Stimulated activated CD4-positive, alpha-beta T cell treated with anti-CD3 and anti-CD28 coated beads, Interleukin-4, amount 100 ng/mL, for 1 hour (primary cell): ENCODE measurements at regions not wholly inside any gene's neighbourhood (a gene's known extent, or its start where the extent isn't known, plus 50 kb on each side); places are given as distances from the start of the nearest gene placed in this dataset.

Experiments used
- DNase-seq: peaks from one replicate; pipeline ENCODE4 v3.0.0-alpha.2; 2020

DNA sequence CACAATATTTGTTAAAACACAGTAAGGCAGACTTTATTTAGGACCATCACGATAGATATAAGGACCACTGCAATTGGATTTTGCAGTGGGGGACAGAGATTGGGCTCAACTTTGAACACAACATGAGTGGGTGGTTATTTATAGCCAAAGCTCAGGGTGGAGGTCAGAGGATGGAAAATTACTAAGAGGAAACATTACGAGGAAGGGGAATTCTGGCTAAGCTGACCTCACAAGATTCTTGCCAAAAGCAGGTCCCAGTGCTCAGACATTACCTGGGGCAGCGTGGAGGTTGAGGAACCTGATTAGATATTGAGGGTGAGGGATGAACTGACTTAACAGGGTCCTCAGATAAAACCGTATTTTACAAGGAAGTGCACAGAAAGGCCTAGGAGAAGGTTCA lies 88.9 kb upstream of the NBEA start:
- no peak for DNase-seq

DNA sequence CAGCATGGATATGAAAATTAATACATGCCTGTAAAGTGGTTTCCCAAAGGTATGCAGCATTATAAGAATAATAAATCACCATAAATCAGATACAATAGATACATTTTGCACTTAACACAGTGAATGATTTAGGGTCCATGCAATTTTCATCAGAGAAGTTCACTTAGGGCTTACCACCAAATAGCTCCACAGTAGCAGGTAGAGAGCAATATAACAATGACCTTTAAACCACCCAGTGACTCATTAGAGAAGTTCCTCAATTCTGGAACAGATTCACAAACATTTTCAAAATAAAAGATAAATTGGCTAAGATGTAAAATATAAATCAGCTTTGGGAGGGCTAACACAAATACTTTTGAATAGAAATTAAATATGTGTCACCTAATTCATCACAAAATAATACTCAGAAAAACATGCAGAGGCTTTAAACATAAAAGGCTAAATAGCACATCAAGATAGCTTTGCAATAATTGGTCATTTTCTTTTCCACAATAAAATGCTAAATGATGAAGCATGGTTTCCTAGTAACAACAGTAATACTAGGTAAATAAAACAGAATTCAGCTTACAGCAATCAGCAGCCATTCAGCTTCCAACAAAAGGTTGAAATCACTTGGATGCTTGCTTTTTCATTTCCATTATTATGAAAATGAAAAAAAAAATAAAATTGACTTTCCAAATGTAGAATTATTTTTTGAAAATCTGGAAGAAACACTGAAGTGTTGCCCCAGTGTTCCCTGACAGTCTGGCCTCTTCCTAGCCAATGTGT lies 84.3 kb upstream of the NBEA start:
- no peak for DNase-seq

DNA sequence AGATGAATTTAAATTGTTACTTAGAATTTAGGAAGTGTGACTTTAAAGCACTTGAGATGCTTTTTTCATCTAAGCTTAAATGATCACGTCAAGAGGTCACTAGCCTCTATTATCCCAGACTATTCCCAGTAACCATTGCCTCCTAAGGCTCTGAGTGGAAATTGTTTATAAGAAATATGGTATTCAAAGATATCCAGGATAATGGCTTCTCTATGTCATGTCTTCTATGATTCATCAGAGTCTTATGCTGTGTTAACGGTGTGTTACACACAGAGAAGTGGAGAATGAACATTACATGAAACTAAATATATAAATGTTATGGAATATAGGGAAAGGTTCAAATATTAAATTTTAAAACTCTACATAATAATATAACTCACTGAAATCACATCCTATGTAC lies 79.8 kb upstream of the NBEA start:
- no peak for DNase-seq

DNA sequence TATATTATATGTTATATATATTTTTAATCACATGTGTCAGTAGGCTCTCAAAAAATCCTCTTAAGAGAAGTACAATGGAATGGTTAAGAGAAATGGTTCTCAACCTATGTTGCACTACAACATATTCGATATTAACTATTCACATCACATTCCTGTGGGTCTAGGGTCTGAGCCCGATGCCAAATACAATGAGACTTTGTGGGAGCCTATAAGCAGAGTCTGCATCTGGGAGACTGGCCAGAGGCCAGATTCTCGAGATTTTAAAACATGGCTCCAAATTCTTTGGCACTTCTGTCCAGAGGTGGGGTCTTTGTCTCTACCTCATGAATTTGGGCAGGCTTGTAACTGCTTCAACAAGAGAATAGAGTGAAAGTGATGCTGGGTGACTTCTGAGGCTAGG lies 79.4 kb upstream of the NBEA start:
- DNase-seq = no peak

DNA sequence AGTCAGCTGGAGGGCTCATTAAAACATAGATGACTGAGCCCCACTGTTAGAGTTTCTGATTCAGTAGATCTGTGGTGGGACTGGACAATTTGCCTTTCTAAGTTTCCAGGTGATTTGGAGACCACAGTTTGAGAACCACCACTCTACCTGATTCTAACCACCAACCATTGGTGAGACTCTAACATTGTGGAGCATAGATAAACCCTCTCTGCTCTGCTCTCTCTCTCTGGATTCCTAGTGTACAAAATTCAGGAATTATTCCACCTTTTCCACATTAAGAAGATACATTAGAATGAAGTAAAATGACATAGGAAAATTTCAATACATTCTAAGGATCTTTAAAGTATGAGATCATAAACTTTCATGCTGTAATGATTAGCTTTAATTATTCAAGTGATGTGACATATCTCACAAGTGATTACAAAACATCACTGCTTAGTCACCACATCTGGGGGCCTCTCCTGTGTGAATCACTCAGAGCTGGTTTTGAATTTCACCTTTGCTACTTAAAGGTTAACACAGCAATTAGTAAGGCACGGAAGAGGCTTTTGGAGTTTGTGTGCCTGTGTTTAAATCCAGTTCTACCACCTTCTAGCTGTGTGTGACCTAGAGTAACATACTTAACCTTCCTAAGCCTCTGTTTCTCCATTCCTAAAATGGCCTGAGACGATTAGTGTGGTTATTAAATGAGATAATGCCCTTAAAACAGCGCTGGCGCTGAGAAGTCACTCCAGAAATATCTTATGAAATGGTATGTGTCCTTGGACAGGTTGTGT lies 78.5 kb upstream of the NBEA start:
- no peak for DNase-seq

DNA sequence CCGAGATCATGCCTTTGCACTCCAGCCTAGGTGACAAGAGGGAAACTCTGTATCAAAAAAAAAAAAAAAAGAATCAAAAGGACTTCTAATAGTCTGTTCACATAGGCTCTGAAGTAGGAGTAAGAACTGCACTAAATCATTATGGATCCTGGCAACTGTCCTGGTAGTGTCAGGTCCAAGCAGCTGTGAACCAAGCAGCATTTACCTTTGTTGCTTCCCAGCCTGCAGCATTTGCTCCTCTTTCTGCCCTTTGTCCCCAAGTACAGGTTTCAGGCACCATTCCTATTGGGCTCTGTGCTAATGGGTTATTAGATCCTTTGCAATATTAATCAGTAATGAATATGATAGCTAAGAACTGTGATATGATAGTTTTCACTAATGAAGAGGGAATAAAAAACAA lies 77.4 kb upstream of the NBEA start:
- DNase-seq = no peak

DNA sequence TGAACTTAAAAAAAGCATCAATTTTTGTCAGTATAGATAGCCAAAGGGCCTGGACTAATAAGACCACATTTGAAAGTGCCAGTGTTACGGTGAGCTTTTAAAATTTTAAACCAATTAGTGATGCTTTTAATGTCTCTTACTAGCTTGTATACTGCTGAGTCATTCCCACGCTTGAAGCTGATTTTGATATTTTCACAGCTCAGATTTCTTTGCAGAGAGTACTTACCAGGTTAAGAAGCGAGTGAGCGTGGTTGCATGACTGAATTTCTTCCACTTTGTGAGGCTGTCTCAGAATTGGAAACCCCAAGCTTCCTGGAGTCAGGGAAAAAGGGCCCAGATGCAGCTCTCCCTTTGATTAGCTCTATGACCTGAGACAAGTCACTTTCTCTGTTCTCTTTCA lies 74.5 kb upstream of the NBEA start:
- DNase-seq = no peak

DNA sequence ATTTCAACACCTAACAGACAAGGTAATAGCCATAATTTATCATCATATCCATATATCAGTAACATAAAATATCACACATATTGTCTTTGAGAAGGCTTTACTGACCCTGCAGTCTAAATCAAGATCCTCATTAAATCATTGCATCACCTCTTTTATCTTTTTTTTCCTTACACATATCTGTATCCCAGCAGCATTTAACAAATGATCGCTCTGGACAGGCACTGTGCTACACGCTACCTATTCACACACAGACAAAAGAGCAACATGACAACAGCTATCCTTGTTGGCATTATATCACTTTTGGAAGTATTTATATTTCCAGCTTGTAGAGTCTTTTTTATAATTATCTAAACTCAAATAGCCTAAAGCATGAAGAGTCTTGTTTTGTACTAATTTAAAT lies 73.3 kb upstream of the NBEA start:
- DNase-seq = no peak

DNA sequence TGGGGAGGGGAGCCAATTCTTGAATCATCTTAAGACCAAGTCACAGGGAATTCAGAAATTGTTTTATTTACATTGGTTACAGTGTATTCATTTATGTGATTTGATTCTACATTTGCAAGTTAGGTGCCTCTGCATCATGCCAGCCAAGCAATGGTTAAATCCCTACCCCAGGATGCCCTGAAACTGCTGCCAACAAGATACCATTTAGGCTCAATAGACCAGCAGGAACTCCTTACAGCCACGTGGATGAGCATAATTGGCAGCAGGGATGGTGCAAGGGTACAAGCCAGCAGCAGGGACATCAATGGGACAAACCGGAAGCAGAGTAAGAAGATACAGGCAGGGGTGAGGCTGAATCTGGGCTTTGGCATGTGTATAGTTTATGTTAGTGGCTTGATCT lies 72.4 kb upstream of the NBEA start:
- no peak for DNase-seq

DNA sequence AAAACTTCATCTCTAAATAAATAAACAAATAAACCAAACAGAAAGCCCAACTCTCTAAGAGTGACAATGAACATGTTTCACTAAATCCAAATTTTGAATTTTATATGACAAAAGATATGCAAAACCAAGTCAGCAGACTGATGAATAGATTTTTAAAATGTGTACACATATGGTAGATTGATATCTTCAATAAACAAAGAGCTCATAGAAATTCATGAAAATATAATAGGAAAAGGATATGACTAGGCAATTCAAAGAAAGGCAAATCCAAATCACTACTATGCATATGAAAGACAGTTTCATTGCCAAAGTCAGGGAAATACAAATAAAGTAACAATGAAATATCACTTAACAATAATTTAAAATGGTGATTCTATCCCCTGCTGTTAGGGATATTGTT lies 63.7 kb upstream of the NBEA start:
- no peak for DNase-seq

DNA sequence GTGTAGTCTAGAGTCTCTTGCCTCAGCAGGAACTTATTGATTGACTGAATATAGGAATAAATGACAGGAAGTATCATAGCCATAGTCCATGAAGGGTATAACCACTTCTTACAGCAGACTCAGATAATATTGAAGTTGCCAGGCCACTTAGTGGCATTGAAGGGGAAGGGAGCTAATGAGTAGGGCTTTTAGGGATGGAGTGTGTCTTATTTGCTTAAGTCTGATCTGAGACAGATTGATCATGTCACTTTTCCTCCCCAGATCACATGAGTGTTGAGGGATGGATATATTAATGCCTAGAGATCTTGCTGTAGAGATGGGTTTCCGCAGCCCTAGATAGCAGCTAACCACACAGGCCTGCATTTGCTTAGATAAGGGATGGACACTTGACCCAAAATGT lies 62.2 kb upstream of the NBEA start:
- DNase-seq = no peak

DNA sequence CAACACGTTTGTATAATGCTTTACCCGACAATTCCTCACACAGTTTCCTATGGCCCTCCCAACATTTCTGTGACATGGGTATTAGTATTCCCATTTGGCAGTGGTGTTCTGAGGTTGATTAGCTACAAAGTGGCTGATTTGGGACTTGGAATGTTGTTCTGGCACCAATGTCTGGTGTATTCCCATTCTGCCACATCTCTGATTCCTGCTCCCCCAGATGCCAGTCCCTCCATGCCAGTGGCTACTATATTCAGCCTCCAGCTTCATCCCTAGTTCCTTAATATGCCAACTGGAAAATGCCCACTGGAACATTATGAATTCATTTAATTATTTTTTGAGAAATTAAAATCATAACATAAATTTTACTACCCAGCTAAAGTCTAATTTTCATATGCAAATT lies 60.6 kb upstream of the NBEA start:
- DNase-seq = no peak

DNA sequence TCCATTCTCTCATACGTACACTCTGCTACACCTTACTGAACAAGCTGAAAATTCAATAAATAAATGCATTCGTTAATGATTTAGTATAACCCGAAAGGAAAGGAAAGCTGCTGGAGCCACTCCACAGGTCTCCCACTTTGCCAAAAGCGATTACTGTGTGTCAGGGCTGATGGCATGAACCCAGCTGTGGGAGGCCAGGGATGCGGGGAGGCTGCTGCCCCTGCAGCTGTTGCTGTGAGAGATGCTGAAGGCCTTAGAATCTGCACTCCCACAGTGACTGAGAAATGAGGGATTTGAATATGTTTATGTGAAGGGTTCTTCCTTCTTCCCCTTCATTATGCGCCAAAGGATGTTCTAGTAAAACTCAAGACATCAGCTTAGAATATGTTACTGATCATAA lies 58.7 kb upstream of the NBEA start:
- DNase-seq = no peak

DNA sequence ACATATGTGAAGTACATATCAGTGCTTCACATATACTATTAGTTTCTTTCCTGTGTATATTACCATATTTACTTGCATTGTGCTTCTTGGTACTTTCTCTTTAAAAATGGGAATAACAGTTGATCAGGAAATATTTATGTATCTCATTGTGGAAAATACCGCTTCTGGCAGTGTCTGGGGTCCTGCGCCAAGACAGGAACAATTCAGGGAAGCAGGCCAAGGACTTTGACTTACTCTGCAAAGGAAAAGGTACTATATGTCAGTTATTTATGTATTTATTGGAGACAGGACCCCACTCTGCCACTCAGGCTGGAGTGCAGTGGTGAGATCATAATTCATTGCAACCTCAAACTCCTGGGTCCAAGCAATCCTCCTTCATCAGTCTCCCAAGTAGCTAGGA lies 57.7 kb upstream of the NBEA start:
- no peak for DNase-seq

DNA sequence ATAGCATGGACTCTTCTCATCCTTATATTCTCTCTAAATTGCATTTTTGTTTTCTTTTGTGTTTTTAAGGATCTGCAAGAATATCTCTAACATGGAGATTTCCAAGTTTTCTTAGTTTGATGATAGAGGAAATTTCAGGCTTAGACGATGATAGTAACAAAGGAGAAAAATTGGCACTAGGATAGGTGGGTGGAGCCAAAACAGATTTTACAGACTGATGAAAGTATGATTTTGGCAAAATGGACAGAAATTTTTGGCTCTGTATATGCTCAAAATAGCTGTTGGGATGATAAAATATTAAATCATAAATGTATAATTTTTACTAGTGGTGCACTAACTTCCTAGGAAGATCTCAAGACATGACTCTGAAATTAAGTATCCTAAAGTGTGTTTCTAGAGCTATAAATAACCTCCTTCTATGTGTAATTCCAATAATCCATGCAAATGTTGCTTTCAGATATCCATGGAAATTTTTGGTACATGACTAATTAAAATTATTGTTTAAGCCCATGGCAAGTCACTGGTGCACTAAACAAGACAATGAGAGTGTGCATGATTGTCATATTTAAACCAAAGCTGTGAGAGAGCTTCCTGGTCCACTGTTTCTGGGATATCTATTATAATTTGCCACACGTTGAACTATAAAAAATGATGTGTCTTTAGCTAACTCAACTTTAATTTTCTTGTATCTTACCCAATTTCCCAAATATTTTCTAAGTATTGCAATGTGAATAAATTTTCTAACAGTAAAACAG lies 55.8 kb upstream of the NBEA start:
- DNase-seq = no peak

DNA sequence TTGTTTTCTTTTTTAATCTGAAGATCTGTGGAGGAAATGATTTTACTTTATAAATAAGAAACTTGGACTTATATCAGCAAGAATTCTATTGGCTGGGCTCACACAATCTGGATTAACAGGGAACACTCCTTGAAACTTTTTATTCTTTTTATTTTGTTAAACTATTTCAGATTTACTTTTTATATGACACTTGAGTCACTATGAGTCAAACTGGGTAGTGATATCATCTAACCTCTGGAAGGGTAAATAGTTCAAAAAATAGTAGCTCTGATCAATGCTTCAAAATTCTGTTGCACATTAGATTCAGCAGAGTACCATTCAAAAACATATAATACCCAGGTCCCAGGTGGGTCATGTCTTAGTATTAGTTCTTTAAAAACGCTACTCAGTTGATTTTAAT lies 55.1 kb upstream of the NBEA start:
- no peak for DNase-seq
